Fibroblast of the aortic adventitia (primary cell): ENCODE measurements at regions not wholly inside any gene's neighbourhood (a gene's known extent, or its start where the extent isn't known, plus 50 kb on each side); places are given as distances from the start of the nearest gene placed in this dataset.
A peak's percentile ranks its signal among the peaks of the same experiment; 100 is the strongest.

Experiments used
- DNase-seq: peaks from one replicate; pipeline ENCODE4 v3.0.0-alpha.2; 2010; ENCODE audit warnings: low read depth
- H3K4me3 ChIP-seq: 2 replicates; pipeline ENCODE4 v1.5.1; 2011; ENCODE audit warnings: low read depth, mild to moderate bottlenecking, control low read depth, low read length, moderate library complexity
- TF ChIP-seq, protein P1 (sequence below): IDR thresholded peaks from 2 replicates; pipeline ENCODE4 v1.5.1; 2011; ENCODE audit warnings: mild to moderate bottlenecking, low read length, control low read depth, inconsistent platforms; ENCODE audit not compliant: insufficient read depth

DNA sequence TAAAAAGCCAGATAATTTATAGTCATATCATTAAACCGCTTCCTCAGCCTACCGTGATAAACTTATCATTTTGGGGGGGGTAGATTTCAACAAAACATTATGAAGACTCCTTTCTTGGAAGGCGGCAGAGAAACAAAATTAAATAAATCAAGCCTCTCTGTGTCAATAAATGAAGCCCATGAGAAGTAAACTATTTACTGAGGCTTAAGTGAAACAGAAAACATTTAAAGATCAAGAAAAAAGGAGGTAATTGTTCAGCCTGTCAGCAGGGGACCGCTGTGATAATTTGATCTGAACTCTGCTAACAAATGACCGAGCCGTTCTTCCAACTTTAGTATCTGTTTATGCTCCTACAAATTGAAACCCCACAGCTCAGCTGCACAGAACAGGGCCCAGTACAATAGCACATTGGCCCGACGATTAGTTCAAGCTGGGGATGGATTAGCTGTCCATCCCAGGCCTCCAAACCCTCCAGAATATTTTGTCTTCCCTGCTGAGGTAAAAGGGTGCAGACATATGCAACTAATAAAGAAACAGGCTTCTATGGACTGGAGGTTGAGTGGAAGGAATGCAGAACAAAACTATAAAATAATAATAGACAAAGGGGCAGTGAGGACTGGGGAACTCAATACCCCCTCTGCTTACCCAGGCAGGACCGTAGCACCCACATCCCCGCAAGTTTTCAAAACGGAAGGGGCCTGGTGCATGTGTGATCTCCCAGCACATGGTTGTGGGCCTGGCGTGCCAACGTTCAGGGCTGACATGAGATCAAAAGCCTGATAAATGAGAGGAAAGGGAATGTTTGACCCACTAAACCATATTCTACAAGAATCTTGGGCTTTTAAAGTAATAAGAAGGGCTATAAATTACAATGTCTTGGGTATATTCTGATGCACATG lies 298.1 kb upstream of the IRX5 start:
- TF ChIP-seq, protein P1, sequence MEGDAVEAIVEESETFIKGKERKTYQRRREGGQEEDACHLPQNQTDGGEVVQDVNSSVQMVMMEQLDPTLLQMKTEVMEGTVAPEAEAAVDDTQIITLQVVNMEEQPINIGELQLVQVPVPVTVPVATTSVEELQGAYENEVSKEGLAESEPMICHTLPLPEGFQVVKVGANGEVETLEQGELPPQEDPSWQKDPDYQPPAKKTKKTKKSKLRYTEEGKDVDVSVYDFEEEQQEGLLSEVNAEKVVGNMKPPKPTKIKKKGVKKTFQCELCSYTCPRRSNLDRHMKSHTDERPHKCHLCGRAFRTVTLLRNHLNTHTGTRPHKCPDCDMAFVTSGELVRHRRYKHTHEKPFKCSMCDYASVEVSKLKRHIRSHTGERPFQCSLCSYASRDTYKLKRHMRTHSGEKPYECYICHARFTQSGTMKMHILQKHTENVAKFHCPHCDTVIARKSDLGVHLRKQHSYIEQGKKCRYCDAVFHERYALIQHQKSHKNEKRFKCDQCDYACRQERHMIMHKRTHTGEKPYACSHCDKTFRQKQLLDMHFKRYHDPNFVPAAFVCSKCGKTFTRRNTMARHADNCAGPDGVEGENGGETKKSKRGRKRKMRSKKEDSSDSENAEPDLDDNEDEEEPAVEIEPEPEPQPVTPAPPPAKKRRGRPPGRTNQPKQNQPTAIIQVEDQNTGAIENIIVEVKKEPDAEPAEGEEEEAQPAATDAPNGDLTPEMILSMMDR = no peak
- H3K4me3 ChIP-seq = no peak overlapping the region
- DNase-seq = no peak

DNA sequence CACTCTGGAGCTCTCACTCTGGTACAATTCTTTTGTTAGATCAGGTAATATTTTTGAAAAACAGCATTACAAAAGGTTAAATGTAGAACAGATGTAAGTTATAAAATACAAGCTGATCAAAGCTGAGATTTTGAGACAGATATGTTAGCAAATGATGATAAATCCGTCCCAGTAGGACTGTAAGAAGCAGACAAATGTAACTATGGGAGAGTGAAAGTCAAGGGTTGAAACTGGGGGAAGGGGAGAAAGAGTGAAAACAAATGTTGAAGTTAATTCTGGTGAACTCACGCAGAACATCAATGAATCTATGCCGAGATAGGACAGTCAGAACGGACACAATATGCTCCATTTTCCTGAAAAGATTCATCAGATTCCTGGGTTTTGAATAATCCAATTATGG lies 298.9 kb upstream of the IRX5 start:
- TF ChIP-seq, protein P1 = no peak
- H3K4me3 ChIP-seq = no peak overlapping the region
- no peak for DNase-seq

DNA sequence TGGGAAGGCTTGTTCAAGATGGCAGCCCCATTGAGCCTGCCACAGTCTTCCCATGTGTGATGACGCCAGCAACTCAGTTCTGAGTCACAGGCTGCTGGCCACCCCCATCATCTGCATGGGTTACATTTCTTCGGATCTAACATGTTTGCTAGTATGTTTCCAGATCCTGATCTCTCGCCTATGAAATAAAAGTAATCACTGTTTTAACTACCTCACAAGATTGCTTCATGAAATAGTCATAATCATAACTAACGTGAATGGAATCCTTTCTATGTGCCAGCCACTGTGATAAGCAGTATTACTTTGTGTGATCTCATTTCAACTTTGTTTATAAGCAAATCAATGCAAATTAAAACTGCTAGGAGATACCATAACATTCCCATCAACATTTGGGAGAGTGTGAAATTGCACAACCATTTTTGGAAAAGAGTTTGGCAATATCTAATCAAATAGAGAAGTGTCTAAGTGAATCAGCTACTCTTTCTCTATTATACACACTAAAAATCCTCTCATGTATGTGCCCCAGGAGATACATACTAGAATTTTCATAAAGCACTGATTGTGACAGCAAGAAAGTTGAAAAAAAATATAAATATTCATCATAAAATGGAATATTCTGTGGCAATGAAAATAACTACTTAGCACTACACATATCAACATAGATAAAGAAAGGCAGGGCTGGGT lies 300.2 kb upstream of the IRX5 start:
- peak; percentile 79 for DNase-seq
- TF ChIP-seq, protein P1 = no peak
- H3K4me3 ChIP-seq = no peak overlapping the region

DNA sequence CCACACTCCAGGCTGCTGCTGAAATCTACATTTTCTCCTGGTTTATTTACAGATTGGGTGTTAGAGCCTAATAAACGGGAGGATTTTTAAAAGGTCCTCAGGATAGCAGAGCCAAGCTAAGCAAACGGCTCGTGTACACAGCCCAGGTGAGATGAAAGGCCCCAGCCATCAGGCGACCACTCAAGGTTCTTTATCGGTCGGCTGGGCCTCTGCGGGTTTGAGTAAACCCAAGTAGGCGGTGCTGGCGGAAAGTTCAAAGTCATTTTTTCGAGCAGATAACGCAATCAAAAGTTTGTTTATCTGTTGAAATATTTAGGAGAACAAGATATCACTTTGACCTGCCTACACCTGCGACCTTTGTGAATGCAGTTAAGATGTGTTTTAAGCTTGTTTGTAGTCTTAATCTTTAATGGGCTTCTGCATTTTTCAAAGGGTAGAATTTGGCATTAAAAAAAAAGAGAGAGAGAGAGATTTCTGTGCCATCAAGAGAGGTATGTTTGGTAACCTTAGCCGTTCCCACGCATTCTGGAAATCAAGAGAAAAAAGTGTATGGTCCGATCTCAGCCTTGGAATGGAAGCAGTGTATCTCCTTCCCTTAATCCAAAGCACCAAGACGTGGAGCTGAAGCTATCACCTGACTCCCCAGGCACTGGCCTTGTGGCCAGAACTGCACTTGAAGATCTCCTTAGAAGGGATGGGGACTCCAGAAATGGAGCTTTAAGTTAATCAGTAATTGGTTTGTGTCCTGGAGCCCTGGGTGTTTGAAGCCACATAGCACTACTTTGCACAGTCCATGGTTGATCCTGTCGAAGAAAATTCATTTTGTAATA lies 301.7 kb upstream of the IRX5 start:
- H3K4me3 ChIP-seq = no peak overlapping the region
- TF ChIP-seq, protein P1 = no peak
- DNase-seq = no peak

DNA sequence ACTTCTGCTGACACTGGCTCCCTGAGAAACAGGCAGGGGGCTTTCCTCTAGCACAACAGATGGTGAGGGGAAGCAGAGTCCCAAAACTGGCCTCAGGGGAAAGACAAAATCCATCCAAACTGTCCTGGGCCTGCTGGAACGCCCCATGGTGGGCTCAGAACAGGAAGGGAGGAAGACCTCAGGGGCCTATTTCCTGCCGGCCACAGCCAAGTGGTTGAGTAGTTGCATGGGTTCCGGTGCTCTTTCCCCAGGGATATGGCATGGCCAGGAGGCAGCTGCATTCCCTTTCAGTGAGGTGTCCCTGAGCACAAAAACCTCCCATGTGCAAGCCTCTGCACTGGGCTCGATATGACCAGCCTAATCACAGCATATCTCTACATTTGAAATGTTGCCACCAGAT lies 303.0 kb upstream of the IRX5 start:
- DNase-seq = peak; percentile 26
- H3K4me3 ChIP-seq = no peak overlapping the region
- TF ChIP-seq, protein P1 = no peak

DNA sequence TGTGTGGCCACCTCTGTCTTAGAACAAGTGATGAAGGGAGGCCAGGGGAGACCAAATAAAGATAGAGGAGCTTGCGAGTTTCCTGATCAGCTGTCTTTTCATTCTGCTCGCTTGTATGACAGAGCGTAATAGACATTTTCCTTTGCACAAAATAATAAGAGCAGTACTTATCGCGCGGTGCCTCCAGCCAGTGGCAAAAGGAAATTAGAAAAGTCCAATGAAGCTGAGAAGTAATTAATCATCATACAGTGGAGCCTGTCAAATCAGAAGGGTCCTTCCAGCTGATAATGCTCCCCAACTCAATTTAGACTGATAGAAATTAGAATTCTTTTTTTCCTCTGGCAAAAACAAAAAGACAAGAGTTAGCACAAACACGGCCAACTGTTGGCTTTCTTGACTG lies 307.0 kb upstream of the IRX5 start:
- H3K4me3 ChIP-seq = no peak overlapping the region
- DNase-seq = no peak
- TF ChIP-seq, protein P1 = no peak
